ENCODE measurements at regions not wholly inside any gene's neighbourhood (a gene's known extent, or its start where the extent isn't known, plus 50 kb on each side); places are given as distances from the start of the nearest gene placed in this dataset.

DNA sequence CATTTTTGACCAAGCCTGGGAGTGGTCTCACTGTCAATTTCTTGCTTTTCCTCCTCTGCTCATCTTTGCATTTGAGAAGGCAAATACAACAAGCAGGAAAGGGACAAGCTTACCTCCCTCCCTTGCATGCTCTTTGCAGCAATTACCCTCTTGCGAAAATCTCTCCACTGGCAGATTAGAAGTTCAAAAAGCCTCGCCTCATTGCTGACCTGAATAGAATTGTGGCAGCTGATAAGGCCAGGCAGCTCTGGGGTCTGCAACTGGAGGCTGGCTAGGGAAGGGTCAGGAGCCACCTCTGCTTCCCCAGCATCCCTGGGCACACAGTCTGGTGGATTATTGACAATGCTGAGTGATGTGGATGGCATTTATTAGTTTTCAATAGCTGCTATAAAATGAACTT, 362.3 kb upstream of the KIF2A start:
- Histone ChIP-seq H3F3A (ENCODE audit: control insufficient read depth, insufficient read depth) (no peaks in the 10 kb centered on the region), H3K27me3 (ENCODE audit: control insufficient read depth, low read length) (no peaks in the 10 kb centered on the region), H3K9me2 (replicated peaks; ENCODE audit: control insufficient read depth, low read length) (no peaks in the 10 kb centered on the region), H3K4me2 (ENCODE audit: low read length) (no peak overlapping the region), H4K20me1 (ENCODE audit: control insufficient read depth, insufficient read depth, low read depth, low read length) (no peaks in the 10 kb centered on the region), H3K36me3 (ENCODE audit: control insufficient read depth, low read length) (no peaks in the 10 kb centered on the region), H3K4me3 (ENCODE audit: low read length) (no peak overlapping the region), H3K4me1 (ENCODE audit: control insufficient read depth, low read length) (no peaks in the 10 kb centered on the region), H3K27ac (ENCODE audit: low read depth, low read length) (no peak overlapping the region), H3K9me3 (ENCODE audit: control insufficient read depth, insufficient read depth, low read length) (no peaks in the 10 kb centered on the region), H3K79me2 (ENCODE audit: control insufficient read depth, low read length) (no peaks in the 10 kb centered on the region)
- TF ChIP-seq EZH2phosphoT487 (IDR thresholded peaks at IDR 0.05; ENCODE audit: borderline replicate concordance, low read length) = no peak
- TF ChIP-seq, protein P1, sequence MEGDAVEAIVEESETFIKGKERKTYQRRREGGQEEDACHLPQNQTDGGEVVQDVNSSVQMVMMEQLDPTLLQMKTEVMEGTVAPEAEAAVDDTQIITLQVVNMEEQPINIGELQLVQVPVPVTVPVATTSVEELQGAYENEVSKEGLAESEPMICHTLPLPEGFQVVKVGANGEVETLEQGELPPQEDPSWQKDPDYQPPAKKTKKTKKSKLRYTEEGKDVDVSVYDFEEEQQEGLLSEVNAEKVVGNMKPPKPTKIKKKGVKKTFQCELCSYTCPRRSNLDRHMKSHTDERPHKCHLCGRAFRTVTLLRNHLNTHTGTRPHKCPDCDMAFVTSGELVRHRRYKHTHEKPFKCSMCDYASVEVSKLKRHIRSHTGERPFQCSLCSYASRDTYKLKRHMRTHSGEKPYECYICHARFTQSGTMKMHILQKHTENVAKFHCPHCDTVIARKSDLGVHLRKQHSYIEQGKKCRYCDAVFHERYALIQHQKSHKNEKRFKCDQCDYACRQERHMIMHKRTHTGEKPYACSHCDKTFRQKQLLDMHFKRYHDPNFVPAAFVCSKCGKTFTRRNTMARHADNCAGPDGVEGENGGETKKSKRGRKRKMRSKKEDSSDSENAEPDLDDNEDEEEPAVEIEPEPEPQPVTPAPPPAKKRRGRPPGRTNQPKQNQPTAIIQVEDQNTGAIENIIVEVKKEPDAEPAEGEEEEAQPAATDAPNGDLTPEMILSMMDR (IDR thresholded peaks at IDR 0.05; ENCODE audit: low read depth, low read length, poor library complexity, severe bottlenecking) = no peak

DNA sequence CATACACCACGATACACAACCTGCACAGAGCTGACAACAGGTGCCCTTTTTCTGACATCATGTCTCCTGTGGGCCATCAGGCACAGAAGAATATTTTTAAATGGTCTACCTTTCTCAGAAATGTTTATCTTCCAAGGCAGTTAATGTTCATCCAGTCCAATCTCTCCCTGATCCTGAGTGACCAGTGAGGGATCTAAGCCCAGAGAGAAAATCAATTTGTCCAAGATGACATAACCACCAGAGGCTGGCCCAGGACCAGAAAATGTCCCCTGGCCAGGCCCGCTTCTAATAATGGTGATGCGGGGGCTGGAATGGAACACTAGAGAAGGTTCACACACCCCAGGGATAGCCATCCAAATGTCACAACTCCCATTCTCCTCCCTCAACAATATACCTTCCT, 357.9 kb upstream of the KIF2A start:
- no peak for TF ChIP-seq EZH2phosphoT487 (IDR thresholded peaks at IDR 0.05; ENCODE audit: borderline replicate concordance, low read length)
- TF ChIP-seq, protein P1 (IDR thresholded peaks at IDR 0.05; ENCODE audit: low read depth, low read length, poor library complexity, severe bottlenecking) = no peak

DNA sequence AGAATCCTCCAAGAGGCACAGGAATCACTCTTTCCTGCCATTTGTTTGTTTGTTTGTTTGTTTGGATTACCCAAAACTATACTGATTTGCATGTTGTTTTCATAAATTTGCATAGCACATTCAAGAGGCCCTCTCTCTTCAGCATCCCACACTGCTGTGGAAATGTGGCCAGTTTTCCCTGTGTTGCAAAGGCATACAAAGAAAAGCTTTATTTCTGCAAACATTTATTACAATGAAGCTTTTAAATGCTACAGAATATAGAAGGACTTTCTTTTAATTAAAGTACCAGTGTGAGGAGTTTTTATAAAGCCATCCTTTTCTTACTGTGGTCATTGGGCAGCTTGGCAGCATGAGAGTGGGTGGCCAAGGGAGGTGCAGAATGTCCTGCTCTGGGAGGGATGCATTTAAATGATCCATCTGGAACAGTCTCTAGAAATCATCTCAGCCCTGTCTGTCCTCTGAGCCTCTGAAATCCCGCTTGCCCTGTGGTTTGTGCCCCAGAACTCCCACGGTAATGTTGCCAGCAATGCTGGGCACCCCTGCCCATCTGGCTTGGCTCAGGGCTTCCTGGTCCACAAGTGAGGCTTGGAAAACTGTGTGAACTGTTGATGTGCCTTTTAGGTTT, 356.8 kb upstream of the KIF2A start:
- Histone ChIP-seq H3K27me3 (ENCODE audit: control insufficient read depth, low read length) (no peaks in the 10 kb centered on the region), H3K4me1 (ENCODE audit: control insufficient read depth, low read length) (no peaks in the 10 kb centered on the region), H3K27ac (ENCODE audit: low read depth, low read length) (no peak overlapping the region), H3K79me2 (ENCODE audit: control insufficient read depth, low read length) (no peaks in the 10 kb centered on the region), H3F3A (ENCODE audit: control insufficient read depth, insufficient read depth) (no peaks in the 10 kb centered on the region), H4K20me1 (ENCODE audit: control insufficient read depth, insufficient read depth, low read depth, low read length) (no peaks in the 10 kb centered on the region), H3K4me3 (ENCODE audit: low read length) (no peak overlapping the region), H3K9me2 (replicated peaks; ENCODE audit: control insufficient read depth, low read length) (no peaks in the 10 kb centered on the region), H3K9me3 (ENCODE audit: control insufficient read depth, insufficient read depth, low read length) (no peaks in the 10 kb centered on the region), H3K4me2 (ENCODE audit: low read length) (no peak overlapping the region), H3K36me3 (ENCODE audit: control insufficient read depth, low read length) (no peaks in the 10 kb centered on the region)
- TF ChIP-seq, protein P1 (IDR thresholded peaks at IDR 0.05; ENCODE audit: low read depth, low read length, poor library complexity, severe bottlenecking) = no peak
- TF ChIP-seq EZH2phosphoT487 (IDR thresholded peaks at IDR 0.05; ENCODE audit: borderline replicate concordance, low read length) = no peak

More for the DNA sequence above, 357.9 kb upstream of the KIF2A start:
- Histone ChIP-seq H3K4me1 (ENCODE audit: control insufficient read depth, low read length) (no peaks in the 10 kb centered on the region), H3K36me3 (ENCODE audit: control insufficient read depth, low read length) (no peaks in the 10 kb centered on the region), H3F3A (ENCODE audit: control insufficient read depth, insufficient read depth) (no peaks in the 10 kb centered on the region), H4K20me1 (ENCODE audit: control insufficient read depth, insufficient read depth, low read depth, low read length) (no peaks in the 10 kb centered on the region), H3K9me3 (ENCODE audit: control insufficient read depth, insufficient read depth, low read length) (no peaks in the 10 kb centered on the region), H3K9me2 (replicated peaks; ENCODE audit: control insufficient read depth, low read length) (no peaks in the 10 kb centered on the region), H3K27me3 (ENCODE audit: control insufficient read depth, low read length) (no peaks in the 10 kb centered on the region), H3K27ac (ENCODE audit: low read depth, low read length) (no peak overlapping the region), H3K4me3 (ENCODE audit: low read length) (no peak overlapping the region), H3K4me2 (ENCODE audit: low read length) (no peak overlapping the region), H3K79me2 (ENCODE audit: control insufficient read depth, low read length) (no peaks in the 10 kb centered on the region)

Data from DOHH2 (cell line).